HK-2 (cell line): ENCODE measurements at regions not wholly inside any gene's neighbourhood (a gene's known extent, or its start where the extent isn't known, plus 50 kb on each side); places are given as distances from the start of the nearest gene placed in this dataset.
"Not testable (repeated sequence)": the region's sequence is repeated elsewhere in the genome, so short reads cannot be mapped to it uniquely, and the experiment has no call there.

Source experiments
- DNase-seq: peaks from one replicate; pipeline ENCODE4 v3.0.0-alpha.2; 2018; ENCODE audit not compliant: unreplicated experiment

DNA sequence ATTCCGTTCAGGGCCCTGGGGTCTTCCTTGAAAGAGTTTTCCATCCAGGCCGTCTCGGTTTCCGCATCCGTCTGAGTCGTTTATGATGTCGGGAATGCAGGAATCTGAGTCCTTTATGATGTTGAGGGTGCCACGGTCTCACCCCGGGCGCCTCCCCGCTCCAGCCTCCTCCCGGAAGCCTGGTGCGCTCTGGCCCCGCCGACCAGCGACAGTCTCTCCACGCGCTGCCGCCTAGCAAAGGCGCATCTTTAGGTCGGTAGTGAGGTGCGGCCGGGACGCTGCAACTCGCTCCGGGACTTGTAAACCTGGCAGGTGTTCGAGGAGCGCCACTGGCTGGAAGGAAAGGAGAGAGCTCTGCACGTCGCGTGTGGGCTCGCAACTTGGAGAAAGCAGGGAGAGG, 132.6 kb downstream of the FAM72C start:
- DNase-seq = not testable (repeated sequence)

DNA sequence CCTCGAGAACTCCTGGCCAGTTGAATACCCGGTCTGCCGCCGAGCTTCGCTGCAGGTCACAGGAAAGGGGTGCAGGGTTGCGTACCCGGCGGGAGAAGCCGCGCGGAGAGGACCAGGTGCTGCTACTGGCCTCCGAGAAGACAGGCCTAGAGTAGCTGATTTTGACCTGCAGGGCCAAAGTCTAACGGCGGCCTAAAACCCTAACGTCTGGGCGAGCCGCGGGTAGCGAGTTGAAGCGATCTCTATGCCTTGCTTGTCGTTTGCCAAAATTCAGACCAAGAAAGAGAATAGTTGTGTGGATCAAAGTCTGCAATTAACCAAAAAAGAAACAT, 133.2 kb downstream of the FAM72C start:
- not testable (repeated sequence) for DNase-seq

DNA sequence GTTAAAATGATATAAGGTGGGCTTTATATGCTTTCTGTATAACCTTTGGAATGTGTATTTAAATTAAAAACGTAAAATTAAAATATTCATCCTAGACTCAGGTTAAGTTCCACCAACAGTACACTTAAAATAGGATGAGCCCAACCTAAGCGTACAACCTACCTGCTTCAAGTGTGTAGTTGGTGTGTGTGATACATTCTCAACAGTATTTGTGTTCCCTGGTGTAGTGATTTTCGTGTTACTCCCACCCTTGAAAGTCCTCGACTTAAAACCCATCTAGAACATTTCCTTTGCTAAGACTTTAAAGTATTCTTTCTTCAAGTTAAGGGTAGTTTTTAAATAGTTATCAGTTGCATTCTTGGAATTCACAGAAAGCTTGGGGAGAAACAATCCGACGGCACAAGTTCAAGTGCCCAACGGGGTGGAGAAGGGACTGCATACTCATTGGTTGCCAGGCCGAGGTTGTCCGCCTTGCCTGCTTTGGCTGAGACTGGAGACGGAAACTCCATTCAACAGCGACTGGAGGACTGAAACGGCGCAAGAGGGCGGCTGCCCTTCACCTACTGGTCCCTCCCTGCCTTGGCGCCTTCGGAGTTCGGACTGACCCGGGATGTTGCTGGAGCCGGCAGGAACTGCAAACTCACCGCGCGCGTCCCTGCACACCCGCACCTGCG, 133.7 kb downstream of the FAM72C start:
- not testable (repeated sequence) for DNase-seq

DNA sequence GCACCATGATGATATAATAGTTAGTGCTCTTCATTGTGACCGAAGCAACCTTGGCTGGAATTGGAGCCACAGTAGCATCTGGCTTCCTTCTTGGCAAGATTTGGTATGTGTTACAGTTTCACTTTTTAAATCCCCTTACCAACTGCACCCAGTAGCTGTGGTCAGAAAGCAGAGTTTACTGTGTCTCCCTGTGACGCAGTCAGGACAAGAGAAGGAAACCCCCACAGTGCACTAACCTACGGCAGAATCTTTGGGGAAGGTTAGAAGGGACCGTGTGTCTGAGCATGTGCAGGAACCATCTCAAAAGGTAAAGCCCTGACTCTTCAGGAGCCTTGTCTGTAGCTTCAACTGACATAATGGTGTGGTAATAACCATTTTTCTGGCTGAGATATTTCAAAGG, 138.4 kb downstream of the FAM72C start:
- DNase-seq = not testable (repeated sequence)

DNA sequence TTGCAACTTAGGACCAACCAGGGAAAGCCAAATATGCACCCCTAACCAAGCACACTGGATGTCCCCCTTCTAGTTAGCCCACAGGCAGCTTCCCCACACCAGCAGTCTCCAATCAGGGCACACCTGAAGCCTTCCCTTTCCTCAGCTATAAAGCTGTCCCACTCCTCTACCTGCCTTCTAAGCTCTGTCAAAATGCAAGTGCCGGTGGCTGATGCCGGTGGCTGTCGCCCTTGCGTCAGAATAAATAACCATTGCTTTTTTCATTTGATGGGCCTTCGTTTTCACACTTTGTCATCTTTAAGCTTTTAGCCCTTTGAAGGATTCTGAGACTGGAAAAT, 139.4 kb downstream of the FAM72C start:
- DNase-seq = not testable (repeated sequence)

DNA sequence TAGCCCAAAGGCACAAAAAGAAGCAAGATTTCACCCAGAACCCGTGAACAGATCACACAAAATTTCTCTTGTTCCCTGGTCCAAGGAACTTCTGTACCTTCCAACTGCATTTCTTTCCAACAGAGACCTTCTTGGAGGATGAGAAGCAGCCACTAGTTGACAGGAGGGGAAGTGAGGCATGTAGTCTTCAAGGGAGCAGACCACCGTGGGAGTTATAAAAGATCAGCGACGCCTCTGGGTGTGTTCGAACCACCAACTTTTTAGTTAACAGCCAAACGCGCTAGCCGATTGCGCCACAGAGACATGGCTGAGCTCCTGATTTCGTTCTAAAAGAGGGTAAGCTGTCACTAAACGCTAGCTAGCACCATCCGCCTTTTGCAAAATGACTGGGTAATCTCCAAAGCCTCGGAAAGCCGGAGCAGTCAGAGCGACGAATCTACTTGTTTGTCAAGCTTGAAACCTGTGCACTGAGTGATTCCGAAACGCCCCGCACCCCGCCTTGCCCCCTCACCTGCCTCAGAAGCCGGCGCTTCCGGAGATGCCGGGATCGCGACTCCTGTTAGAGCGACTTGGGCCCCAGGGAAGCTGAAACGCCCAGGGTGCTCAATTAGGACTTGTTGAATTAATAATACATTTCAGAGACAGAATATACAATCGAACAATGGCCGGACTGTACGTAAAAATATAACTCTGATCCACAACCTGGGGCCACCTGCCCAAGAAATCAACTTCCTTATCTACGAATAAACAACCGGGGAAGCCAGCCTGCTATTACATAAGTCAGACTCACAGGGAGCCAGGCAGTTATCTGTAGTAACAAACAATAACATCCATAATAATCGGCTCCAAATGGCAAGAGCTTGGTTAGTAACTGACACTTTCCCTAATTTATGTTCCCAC, 140.1 kb downstream of the FAM72C start:
- not testable (repeated sequence) for DNase-seq

DNA sequence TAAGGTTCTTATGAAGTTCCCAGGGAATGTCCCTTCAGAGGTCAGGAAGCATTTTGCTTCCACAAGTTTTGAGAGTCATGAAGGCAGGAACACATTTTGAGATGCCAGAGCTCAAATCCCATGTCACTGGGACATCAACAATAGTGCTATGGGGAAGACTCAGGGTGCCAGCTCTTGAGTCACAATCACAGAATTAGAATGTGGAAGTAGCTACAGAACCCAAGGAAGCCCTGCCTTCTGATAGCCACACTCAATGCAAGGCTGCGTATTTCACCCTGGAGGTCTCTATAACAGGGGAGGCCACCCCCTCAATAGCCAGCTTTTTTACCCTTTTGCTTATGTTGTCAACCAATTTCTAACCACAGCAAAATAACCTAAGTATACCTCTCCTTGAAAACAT, 145.6 kb downstream of the FAM72C start:
- not testable (repeated sequence) for DNase-seq

DNA sequence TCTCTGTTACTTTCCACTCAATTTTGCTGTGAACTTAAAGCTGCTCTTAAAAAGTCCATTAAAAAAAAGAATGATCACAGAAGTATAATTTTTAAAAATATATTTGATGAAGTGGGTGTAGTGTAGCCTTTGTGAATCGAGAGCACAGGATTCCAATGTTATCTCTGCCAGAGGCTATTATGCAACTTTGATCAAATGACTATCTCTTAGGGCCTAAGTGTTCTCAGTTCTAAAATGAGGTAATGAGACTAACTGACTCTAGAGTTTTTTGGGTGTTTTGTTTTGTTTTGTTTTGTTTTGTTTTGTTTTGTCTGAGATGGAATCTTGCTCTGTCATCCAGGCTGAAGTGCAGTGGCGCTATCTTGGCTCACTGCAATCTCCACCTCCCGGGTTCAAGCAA, 147.5 kb downstream of the FAM72C start:
- not testable (repeated sequence) for DNase-seq

DNA sequence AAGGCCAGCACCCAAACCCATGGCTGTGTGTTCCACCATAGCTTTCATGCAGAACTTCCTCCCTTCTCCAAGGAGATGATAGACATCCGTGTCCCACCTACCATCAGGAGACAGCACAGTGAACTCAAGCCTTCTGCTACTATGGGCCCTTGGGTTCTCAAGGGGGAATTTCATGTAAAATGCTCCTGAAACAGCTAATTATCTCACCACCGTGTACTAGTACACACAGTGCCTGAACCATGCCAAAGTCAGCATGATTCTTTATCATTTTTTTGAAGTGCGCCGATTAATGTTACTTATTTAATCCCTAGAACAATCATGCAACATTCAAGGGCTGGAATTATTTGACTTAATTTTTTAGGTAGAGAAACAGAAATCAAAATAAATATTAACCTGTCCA, 151.7 kb downstream of the FAM72C start:
- DNase-seq = not testable (repeated sequence)

DNA sequence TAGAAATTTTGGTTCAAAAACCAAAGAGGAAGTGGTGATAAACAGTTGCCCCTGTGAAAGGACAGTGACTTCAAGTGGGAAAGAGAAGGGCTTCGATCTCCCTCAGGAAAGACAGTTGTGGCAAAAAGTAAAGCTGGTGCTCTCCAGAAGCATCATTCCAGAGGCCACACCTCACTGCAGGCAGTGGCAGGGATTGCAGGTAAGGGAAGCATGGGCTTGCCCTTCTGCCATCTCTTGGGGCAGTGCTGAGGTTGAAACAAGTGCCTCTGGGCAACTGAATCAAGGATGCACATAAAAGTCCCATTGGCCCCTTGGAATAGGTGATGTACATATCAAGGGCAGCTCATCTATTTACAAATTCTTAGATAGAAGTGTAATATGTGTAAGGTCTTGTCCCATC, 155.4 kb downstream of the FAM72C start:
- DNase-seq = not testable (repeated sequence)

DNA sequence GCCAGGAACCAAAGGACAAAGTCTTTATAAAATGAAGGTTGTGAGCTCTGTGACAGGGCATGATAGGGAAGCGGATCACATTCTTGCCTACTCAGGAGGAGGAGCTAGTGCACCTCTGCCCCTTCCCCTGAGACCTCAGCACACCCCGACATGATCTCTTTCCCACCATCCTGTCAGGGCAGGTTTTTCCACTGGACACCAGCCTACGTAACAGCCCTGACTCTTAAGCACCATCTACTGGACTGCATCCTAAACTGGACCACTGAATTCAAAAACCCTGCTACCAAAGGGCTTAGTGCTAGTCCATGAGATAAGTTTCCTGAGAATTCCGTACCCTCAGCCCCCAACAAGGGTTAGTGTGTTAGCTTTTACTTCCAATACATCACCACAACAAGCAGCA, 166.4 kb downstream of the FAM72C start:
- DNase-seq = not testable (repeated sequence)

DNA sequence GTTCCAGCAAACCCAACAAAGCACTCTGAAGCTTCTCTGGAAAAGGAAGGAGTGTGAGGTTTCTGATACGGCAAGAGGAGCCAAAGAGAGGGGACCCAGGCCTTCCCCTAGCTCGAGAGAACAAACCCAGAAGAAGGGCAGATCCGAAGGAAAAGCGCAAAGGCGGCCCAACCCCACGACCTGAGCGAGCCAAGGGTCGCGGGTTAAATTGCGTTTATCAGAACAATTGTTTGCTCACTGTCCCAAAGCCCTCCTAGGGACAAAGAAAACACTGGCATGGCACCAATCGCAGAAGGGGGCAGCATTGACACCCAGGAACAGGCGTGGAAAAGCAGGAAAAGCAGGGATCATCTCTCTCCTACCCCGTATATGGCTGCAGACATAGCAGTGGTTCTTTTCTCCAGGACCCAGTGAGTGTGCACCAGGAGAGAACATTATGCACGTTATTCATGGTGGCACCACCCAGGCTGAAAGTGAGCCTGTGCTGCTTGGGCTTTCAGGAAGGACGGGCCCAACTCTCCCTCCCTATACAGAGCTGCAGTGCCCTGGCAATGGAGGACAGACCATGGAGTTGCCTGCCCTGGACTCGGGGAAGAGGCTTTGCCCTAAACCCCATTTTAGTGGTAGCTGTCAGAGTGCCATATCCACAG, 167.0 kb downstream of the FAM72C start:
- not testable (repeated sequence) for DNase-seq

DNA sequence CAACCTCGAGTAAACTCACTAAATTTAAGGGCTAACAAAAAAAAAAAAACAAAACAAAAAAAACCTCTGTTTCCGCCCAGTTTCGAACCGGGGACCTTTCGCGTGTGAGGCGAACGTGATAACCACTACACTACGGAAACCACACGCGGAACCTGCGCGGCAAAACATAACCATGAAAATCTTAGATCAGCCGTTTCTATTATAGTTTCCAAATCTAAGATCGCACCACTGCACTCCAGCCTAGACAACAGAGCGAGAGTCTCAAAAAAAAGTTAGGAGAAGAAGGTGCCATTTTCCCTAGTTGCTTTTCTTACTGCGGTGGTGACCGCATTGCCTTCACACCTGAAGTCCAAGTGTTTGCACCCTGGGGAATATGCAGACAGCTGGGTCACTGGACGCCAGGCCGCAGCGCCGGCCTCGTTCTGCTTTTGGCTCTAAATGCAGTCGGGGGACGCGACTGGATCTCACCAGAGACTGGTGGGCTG, 167.8 kb downstream of the FAM72C start:
- DNase-seq = peak; percentile 41

DNA sequence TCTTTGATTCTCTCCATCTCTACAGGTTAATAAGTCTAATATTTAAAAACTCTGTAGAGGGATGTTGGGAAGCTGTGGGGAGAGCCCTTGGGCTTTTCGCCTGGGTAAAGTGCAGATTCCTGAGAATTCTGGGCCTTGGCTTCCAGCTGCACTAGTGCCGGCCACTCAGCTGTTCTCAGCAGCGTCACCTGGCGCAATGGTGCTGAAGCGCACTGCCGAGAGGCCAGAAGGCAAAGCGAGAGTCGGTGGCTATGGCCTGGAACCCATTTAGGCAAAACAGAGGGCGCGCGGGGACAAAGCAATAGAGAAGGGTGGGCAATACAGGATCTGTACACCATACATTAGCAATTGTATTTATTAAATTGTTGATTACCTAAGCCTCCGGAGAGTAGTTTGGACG, 168.7 kb downstream of the FAM72C start:
- not testable (repeated sequence) for DNase-seq

DNA sequence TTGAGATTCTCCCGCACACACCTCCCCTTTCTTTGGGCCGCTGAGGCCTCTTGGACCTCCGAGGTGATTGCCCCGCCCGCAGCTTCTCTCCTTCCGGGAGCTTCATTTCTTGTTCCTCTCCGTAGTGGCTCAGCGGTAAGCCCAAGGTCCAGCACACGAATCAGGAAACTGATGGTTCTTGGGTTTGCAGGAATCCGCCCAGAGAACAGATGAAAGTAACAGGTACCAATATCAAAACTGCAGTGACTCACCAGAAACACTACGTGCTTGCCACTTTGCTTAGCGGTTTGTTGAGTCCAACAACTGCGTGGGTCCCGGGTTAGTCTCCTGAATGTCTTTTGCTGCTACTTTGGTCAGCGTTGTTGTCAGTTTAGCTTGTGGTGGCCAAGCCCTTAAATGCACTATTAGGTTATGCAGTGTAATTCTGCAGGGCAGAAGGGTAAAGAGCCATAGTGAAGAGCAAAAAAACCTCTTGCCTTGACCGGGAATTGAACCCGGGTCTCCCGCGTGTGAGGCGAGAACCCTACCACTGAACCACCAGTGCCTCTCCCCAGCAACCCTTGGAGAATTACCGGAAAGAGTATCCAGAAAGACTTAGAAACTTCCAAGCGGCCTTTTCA, 172.1 kb downstream of the FAM72C start:
- DNase-seq = not testable (repeated sequence)

DNA sequence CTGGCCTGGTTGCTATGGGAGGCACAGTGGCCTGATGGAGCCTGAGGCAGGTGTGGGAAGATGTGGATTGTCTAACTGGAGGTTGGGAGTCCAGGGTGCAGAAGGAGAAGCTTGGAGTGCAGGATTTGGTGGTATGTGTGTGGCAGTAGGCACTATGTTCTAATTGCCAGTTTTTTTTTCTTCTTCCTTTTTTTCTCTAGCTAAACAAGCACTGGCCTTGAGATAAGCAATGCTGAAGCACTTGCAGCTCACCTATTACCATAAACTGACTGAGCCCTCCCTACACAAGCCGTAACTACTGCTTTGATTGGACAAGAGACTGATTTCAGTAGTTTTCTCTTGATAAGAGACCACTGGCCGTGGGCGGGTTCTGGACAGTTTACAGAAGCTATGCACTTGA, 175.4 kb downstream of the FAM72C start:
- DNase-seq = not testable (repeated sequence)

DNA sequence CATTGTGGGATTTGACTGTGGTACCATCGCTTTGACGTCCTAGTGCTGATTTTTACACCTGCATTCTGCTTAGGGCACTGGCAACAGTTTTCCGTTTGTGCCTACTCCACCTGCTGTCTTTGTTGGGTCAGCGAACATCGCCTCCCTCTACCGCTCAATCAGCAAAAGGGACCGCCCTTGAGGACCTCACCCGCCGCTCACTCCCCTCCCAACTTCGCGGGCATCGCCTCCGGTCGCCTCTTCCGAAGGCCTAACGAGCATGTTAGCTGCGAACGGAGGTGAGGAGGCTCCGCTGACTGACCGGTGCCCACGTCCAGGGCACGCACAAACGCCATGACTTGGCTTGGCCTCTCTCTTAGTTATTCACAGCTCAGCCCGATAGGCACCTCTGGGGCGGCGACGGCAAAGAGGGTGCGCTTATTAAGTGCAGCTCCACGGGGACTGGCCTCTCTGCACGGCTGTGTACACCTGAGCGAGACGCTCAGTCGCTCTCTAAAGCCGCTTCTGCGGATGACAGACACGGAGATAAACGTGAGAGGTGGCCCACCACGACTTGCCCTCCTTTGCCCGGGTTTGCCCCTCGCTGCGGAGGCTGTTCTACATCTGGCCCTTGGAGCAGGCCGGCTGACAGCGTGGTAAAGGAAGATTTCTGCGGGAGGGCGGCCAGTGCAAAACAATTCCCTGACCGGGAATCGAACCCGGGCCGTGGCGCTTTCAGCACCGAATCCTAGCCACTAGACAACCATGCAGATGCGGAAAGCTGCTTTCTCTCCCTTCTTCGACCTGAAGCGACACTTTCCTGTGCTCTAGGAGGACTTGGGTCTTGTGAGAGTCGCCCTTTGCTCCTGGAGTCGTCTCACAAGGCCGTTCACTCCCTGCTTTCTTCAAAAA, 179.5 kb downstream of the FAM72C start:
- not testable (repeated sequence) for DNase-seq

DNA sequence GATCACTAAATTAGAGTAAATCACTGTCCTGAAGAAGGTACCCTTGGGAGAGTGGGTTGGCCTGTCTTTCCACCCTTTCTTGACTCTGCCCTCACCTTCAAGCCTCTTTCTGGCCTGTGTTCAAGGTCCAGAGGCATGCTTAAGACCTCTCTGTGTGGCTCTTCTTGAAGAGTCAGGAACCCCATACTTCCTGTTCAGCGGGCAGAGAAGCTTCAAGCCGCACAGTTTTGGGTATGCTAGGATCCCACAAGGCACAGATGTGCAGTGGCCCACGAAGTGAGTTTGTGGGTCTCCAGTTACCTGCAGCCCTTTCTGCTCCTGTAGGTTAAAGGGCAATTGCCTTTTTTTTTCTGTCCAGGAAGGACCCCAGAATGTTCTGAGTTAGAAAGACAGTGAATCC, 185.4 kb downstream of the FAM72C start:
- not testable (repeated sequence) for DNase-seq

DNA sequence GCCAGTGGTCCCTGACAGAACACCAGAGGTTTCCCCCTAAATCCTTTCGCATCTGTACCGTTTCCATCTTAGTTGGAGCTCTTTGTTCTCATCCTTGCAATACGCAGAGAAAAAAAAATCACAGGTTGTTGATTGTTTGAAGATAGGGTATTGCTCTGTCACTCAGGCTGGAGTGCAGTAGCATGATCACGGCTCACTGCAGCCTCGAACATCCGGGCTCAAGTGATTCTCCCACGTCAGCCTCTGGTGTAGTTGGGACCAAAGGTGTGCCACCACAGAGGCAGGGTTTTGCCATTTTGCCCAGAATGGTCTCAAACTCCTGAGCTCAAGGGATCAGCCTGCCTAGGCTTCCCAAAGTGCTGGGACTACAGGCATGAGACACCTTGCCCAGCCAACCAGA, 185.9 kb downstream of the FAM72C start:
- not testable (repeated sequence) for DNase-seq

DNA sequence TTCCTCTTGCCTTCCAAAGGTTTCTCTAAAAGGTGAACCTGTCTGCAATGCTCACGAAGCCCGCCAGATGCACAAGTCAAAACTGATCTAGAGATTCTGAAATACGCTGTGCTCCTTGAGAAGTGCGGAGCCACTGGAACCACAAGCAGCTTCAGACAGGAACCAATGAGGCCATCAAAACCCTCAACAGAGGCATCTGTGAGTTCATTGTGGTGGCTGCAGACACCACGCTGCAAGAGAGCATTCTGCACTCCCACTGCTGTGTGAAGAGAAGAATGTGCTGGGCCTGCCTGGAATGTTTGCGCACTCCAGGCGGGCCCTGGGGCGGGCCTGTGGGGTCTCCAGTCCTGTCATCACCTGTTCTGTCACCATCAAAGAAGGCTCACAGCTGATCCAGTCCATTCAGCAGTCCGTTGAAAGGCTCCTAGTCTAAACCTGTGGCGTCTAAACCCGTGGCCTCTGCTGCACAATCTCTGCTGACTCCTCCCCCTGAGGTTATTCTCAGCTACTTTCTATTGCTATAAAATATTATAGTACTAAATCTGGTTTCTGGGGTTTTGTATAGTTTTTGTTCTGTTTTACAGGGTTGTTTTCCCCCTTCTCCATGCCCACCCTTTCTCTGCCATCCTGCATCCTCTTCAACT, 187.4 kb downstream of the FAM72C start:
- not testable (repeated sequence) for DNase-seq

DNA sequence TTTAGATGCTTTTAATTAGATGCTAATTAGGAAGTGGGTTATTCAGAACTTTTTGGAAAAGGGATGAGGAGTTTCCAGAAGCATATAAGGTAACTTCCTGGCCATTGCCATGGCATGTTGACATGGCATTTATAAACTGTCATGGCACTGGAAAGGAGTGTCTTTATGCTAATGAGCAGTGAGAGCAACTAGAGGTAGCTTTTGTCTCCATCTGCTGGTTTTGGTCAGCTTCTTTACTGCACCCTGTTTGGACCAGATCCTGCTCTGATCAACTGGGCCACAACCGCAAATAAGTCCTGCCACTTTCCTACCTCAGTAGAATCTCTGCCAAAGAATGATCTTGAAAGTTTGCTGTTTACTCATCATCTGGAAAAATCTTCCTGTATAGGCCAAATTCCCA, 193.6 kb downstream of the FAM72C start:
- DNase-seq = not testable (repeated sequence)
